SK-N-MC (cell line): ENCODE measurements at regions not wholly inside any gene's neighbourhood (a gene's known extent, or its start where the extent isn't known, plus 50 kb on each side); places are given as distances from the start of the nearest gene placed in this dataset.

Experiments
- DNase-seq: peaks from one replicate; pipeline ENCODE4 v3.0.0-alpha.2; 2011; ENCODE audit warnings: low read depth, low spot score
- H3K27ac ChIP-seq: fragments of 200-600 bp; sonication (generic); 2 replicates; pipeline ENCODE4 v1.5.1; 2016; ENCODE audit warnings: mixed run types
- H3K36me3 ChIP-seq: fragments of 200-600 bp; sonication (generic); 2 replicates; pipeline ENCODE4 v1.6.1; 2017; ENCODE audit warnings: antibody characterized with exemption, low read length, mixed read lengths; ENCODE audit not compliant: insufficient read depth
- H3K4me3 ChIP-seq: fragments of 200-600 bp; sonication (generic); 2 replicates; pipeline ENCODE4 v1.5.1; 2016
- H3K9ac ChIP-seq: fragments of 200-600 bp; sonication (generic); 2 replicates; pipeline ENCODE4 v1.8.0; 2017; ENCODE audit warnings: mixed run types, mixed read lengths; ENCODE audit not compliant: insufficient read length
- H3K9me3 ChIP-seq: fragments of 200-600 bp; sonication (generic); 2 replicates; pipeline ENCODE4 v1.6.1; 2017; ENCODE audit warnings: low read depth, mild to moderate bottlenecking, antibody characterized with exemption, low read length, moderate library complexity, mixed read lengths
- EZH2 ChIP-seq: fragments of 200-600 bp; sonication (generic); IDR thresholded peaks from one replicate; pipeline ENCODE4 v1.6.1; 2017; ENCODE audit warnings: antibody characterized with exemption
- FOXP2 ChIP-seq: optimal IDR thresholded peaks from 2 replicates; pipeline ENCODE3; 2011; ENCODE audit warnings: mild to moderate bottlenecking, moderate library complexity; ENCODE audit not compliant: insufficient read depth; ENCODE audit errors: extremely low read length, control extremely low read depth
- POLR2AphosphoS5 ChIP-seq: IDR thresholded peaks from 2 replicates; pipeline ENCODE4 v1.6.1; 2012; ENCODE audit warnings: mild to moderate bottlenecking, low read depth, low read length, borderline replicate concordance

GRCh38 chr7:15747301-15747700 is 60.8 kb upstream of the MEOX2 start:
- TF ChIP-seq FOXP2 (no peak), EZH2 (no peak), POLR2AphosphoS5 (no peak)
- no peaks in the 10 kb centered on the region for H3K36me3 ChIP-seq
- no peak for DNase-seq
- H3K9ac ChIP-seq: no peak overlapping the region
- no peak overlapping the region for H3K4me3 ChIP-seq
- no peaks in the 10 kb centered on the region for H3K9me3 ChIP-seq
- no peak overlapping the region for H3K27ac ChIP-seq

GRCh38 chr7:15743926-15744480 is 57.5 kb upstream of the MEOX2 start:
- Histone ChIP-seq H3K36me3 (no peaks in the 10 kb centered on the region), H3K9me3 (no peaks in the 10 kb centered on the region), H3K9ac (no peak overlapping the region), H3K4me3 (no peak overlapping the region), H3K27ac (no peak overlapping the region)
- TF ChIP-seq FOXP2 (no peak), EZH2 (no peak), POLR2AphosphoS5 (no peak)
- DNase-seq: no peak

GRCh38 chr7:15737601-15738000 is 51.1 kb upstream of the MEOX2 start:
- no peaks in the 10 kb centered on the region for H3K36me3 ChIP-seq
- TF ChIP-seq POLR2AphosphoS5: no peak
- TF ChIP-seq EZH2: no peak
- TF ChIP-seq FOXP2: no peak

More at GRCh38 chr7:15737601-15738000, 51.1 kb upstream of the MEOX2 start:
- H3K9me3 ChIP-seq: no peaks in the 10 kb centered on the region
- H3K9ac ChIP-seq: no peak overlapping the region
- no peak for DNase-seq
- H3K27ac ChIP-seq: no peak overlapping the region
- no peak overlapping the region for H3K4me3 ChIP-seq
